ENCODE measurements at regions not wholly inside any gene's neighbourhood (a gene's known extent, or its start where the extent isn't known, plus 50 kb on each side); places are given as distances from the start of the nearest gene placed in this dataset.

GRCh38 chr2:14905571-14905970 lies 273.1 kb downstream of the LRATD1 start:
- intact Hi-C loops (cut with DNase I): no loop called here
- TF ChIP-seq CTCF (IDR thresholded peaks at IDR 0.05): no peak
- TF ChIP-seq POLR2A (IDR thresholded peaks at IDR 0.05): no peak
- no peak for DNase-seq
- whole genome bisulfite sequencing, 2 donors: 88 to 90% methylated on average over 5 of the region's 5 CpGs
- Histone ChIP-seq H3K27me3 (no peaks in the 10 kb centered on the region), H3K27ac (no peak overlapping the region), H3K9me3 (no peaks in the 10 kb centered on the region), H3K36me3 (no peaks in the 10 kb centered on the region), H3K4me1 (no peaks in the 10 kb centered on the region), H3K4me3 (replicated peaks in 1 of 3) (no peak overlapping the region)

DNA sequence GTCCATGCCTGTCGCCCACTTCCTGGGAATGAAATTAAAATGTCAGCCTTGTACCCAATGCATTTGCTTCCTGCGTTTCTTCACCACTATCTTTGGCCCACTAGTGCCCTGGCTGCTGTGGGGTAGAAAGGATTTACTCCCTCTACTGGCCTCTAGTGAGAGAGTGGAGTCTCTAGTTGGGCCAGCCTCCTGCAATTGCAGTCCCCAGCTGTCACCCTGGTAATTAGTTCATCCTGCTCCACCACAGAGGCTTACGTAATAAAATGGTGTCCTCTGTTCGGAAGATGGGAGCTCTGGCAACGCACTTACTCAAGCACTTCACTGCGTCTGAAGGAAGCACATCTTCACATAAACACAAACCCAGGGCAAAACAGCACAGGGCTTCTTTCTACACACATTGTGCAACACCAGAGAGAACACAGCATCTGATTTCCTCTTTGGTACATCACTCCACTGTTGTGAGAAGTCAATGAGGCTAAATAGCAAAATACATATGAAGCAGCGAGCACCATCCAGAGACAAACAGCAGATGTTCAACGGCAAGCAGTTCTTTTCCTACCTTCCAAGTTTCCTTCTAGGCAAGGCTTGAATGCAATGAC lies 274.6 kb downstream of the LRATD1 start:
- Histone ChIP-seq H3K36me3 (no peaks in the 10 kb centered on the region), H3K4me3 (replicated peaks in 1 of 3) (no peak overlapping the region), H3K4me1 (no peaks in the 10 kb centered on the region), H3K27me3 (no peaks in the 10 kb centered on the region), H3K27ac (no peak overlapping the region), H3K9me3 (no peaks in the 10 kb centered on the region)
- intact Hi-C loops (cut with DNase I): no loop called here
- 78 to 87% methylated on average over 7 to 8 of the region's 8 CpGs for WGBS, 2 donors
- no peak for DNase-seq
- TF ChIP-seq POLR2A (IDR thresholded peaks at IDR 0.05) (no peak), CTCF (IDR thresholded peaks at IDR 0.05) (no peak)

DNA sequence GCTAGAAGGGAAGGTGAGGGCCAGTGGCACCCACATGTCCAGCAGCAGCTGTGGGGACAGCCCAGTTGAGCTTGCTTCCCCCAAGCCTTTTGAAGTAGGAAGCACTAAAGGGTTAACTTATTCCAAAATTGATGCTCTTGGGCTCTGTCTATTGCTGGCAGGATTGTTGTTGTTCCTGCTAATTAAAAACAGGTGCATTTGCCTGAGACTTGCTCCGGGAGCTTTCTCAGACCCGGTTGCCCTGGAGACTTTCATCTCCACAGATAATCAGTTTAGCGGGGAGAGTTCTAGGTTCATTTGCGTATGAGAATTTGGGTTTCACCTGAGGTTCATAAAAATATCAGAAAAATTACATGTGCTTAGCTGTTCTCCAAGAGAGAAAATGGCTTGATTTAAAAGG lies 277.3 kb downstream of the LRATD1 start:
- Histone ChIP-seq H3K36me3 (no peaks in the 10 kb centered on the region), H3K27ac (no peak overlapping the region), H3K9me3 (no peaks in the 10 kb centered on the region), H3K4me3 (replicated peaks in 1 of 3) (no peak overlapping the region), H3K4me1 (no peaks in the 10 kb centered on the region), H3K27me3 (no peaks in the 10 kb centered on the region)
- no peak for DNase-seq
- no peak for TF ChIP-seq CTCF (IDR thresholded peaks at IDR 0.05)
- TF ChIP-seq POLR2A (IDR thresholded peaks at IDR 0.05): no peak
- intact Hi-C loops (cut with DNase I): no loop called here
- WGBS, 2 donors: 71% methylated on average over 4 of the region's 4 CpGs

- no peak for DNase-seq
- 41 to 46% methylated on average over 2 of the region's 2 CpGs for WGBS, 2 donors
- Histone ChIP-seq H3K27me3 (no peaks in the 10 kb centered on the region), H3K4me1 (no peaks in the 10 kb centered on the region), H3K9me3 (no peaks in the 10 kb centered on the region), H3K4me3 (replicated peaks in 1 of 3) (no peak overlapping the region), H3K36me3 (no peaks in the 10 kb centered on the region), H3K27ac (no peak overlapping the region)
- intact Hi-C loops (cut with DNase I): no loop called here
- TF ChIP-seq POLR2A (IDR thresholded peaks at IDR 0.05): no peak
- TF ChIP-seq CTCF (IDR thresholded peaks at IDR 0.05): no peak
Observed at GRCh38 chr2:14910654-14911053, 278.1 kb downstream of the LRATD1 start.

DNA sequence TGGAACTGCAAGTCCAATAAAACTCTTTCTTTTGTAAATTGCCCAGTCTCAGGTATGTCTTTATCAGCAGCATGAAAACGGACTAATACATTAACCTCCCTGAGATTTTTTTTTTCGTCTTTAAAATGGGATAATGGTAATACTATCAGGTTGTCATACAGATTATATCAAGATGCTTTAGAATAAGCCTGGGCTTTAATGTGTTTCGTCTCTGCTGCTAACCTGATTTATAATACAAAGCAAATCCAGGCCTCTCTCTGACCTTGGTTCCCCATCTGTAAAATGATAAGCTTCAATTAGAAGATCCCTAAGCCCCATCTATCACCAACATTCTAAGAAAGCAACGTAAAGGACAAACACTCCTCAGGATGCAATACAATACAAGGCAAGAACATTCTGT lies 283.5 kb downstream of the LRATD1 start:
- Histone ChIP-seq H3K36me3 (no peaks in the 10 kb centered on the region), H3K4me3 (replicated peaks in 1 of 3) (no peak overlapping the region), H3K4me1 (no peaks in the 10 kb centered on the region), H3K27ac (no peak overlapping the region), H3K27me3 (no peaks in the 10 kb centered on the region), H3K9me3 (no peaks in the 10 kb centered on the region)
- WGBS, 2 donors: 80 to 91% methylated on average over 4 of the region's 4 CpGs
- intact Hi-C loops (cut with DNase I): no loop called here
- no peak for TF ChIP-seq CTCF (IDR thresholded peaks at IDR 0.05)
- no peak for TF ChIP-seq POLR2A (IDR thresholded peaks at IDR 0.05)
- no peak for DNase-seq
